ENCODE measurements at regions not wholly inside any gene's neighbourhood (a gene's known extent, or its start where the extent isn't known, plus 50 kb on each side); places are given as distances from the start of the nearest gene placed in this dataset.

DNA sequence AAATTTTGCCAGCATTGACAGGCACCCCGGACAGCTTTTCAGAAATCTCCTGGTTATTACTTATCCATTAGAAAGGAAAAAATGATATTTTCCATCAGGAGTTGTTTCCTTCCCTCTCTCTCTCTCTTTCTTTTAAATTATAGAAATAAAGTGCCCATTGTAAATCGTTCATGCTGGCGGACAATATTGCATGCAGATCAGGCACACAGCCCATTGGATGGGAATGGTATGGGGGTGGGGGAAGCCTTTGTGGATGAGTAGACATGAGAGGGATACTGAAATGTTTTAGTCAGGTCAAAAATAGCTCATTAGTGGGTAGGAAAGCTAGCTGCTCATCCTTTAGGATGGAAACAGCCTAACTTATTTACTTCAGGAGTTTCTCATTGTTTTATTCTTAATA lies 764.9 kb upstream of the MMS22L start:
- H3K9me3 Mint-ChIP-seq (ENCODE audit: unreplicated experiment), result no peaks in the 10 kb centered on the region
- TF ChIP-seq, protein P1, sequence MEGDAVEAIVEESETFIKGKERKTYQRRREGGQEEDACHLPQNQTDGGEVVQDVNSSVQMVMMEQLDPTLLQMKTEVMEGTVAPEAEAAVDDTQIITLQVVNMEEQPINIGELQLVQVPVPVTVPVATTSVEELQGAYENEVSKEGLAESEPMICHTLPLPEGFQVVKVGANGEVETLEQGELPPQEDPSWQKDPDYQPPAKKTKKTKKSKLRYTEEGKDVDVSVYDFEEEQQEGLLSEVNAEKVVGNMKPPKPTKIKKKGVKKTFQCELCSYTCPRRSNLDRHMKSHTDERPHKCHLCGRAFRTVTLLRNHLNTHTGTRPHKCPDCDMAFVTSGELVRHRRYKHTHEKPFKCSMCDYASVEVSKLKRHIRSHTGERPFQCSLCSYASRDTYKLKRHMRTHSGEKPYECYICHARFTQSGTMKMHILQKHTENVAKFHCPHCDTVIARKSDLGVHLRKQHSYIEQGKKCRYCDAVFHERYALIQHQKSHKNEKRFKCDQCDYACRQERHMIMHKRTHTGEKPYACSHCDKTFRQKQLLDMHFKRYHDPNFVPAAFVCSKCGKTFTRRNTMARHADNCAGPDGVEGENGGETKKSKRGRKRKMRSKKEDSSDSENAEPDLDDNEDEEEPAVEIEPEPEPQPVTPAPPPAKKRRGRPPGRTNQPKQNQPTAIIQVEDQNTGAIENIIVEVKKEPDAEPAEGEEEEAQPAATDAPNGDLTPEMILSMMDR (IDR thresholded peaks at IDR 0.05; ENCODE audit: insufficient read depth, low read depth, low read length), result no peak
- no peak for TF ChIP-seq EZH2 (IDR thresholded peaks at IDR 0.05; ENCODE audit: insufficient read depth, low read length)
- Histone ChIP-seq H3K4me3 (ENCODE audit: insufficient read depth, low read depth, low read length) (no peak overlapping the region), H3K9ac (ENCODE audit: low read length) (no peak overlapping the region), H2AFZ (ENCODE audit: low read depth, low read length) (no peak overlapping the region), H3K36me3 (ENCODE audit: insufficient read depth, low read length) (no peaks in the 10 kb centered on the region), H3K27ac (ENCODE audit: low read depth, low read length) (no peak overlapping the region), H3K4me2 (ENCODE audit: low read length) (no peak overlapping the region), H3K27me3 (ENCODE audit: insufficient read depth, low read length) (no peaks in the 10 kb centered on the region), H4K20me1 (ENCODE audit: insufficient read depth, low read length) (no peaks in the 10 kb centered on the region), H3K4me1 (ENCODE audit: insufficient read depth, low read length) (no peaks in the 10 kb centered on the region), H3K79me2 (ENCODE audit: insufficient read depth, low read length) (no peaks in the 10 kb centered on the region), H3K9me3 (ENCODE audit: insufficient read depth, low read depth, low read length) (no peaks in the 10 kb centered on the region)
- no peak overlapping the region for H3K27ac Mint-ChIP-seq (ENCODE audit: unreplicated experiment)
- FAIRE-seq (no peak), DNase-seq (ENCODE audit: low read depth) (no peak)
- no peak overlapping the region for H3K4me3 Mint-ChIP-seq (ENCODE audit: unreplicated experiment)
- no peaks in the 10 kb centered on the region for H3K4me1 Mint-ChIP-seq (ENCODE audit: low read depth, unreplicated experiment)
- peaks cover 2% of the 10 kb centered on the region for H3K27me3 Mint-ChIP-seq (ENCODE audit: low read depth, unreplicated experiment)
- H3K36me3 Mint-ChIP-seq (ENCODE audit: low read depth, unreplicated experiment), result no peaks in the 10 kb centered on the region

DNA sequence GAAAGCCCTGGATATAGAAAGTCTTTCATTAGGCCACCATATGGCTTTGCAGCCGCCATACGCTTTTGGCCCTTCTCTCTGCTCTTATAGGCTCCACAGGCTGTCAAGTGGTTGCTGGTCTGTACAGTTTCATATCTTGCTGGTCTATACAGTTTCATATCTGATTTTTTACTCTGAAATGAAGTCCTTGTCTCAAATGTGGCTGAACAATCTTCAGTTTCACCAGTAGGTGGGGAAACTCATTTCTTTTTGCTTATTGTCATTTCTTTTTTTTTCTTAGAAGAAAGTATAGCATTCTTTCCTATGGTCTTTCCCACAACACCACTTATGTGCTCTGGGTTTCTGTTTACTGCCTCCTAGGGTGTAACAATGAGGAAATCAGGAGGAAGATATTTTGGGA lies 771.4 kb upstream of the MMS22L start:
- no peaks in the 10 kb centered on the region for H3K9me3 ChIP-seq (ENCODE audit: insufficient read depth, low read depth, low read length)
- no peaks in the 10 kb centered on the region for H3K36me3 Mint-ChIP-seq (ENCODE audit: low read depth, unreplicated experiment)
- no peaks in the 10 kb centered on the region for H3K36me3 ChIP-seq (ENCODE audit: insufficient read depth, low read length)
- no peak overlapping the region for H3K4me2 ChIP-seq (ENCODE audit: low read length)
- H3K27ac ChIP-seq (ENCODE audit: low read depth, low read length), result no peak overlapping the region
- H3K4me3 Mint-ChIP-seq (ENCODE audit: unreplicated experiment), result no peak overlapping the region
- no peak overlapping the region for H3K9ac ChIP-seq (ENCODE audit: low read length)
- H4K20me1 ChIP-seq (ENCODE audit: insufficient read depth, low read length), result no peaks in the 10 kb centered on the region
- no peak overlapping the region for H3K27ac Mint-ChIP-seq (ENCODE audit: unreplicated experiment)
- no peak for TF ChIP-seq EZH2 (IDR thresholded peaks at IDR 0.05; ENCODE audit: insufficient read depth, low read length)
- TF ChIP-seq, protein P1 (IDR thresholded peaks at IDR 0.05; ENCODE audit: insufficient read depth, low read depth, low read length), result peak; percentile 46
- no peaks in the 10 kb centered on the region for H3K9me3 Mint-ChIP-seq (ENCODE audit: unreplicated experiment)
- no peaks in the 10 kb centered on the region for H3K79me2 ChIP-seq (ENCODE audit: insufficient read depth, low read length)
- DNase-seq (ENCODE audit: low read depth), result peak; percentile 22
- no peak overlapping the region for H2AFZ ChIP-seq (ENCODE audit: low read depth, low read length)
- no peaks in the 10 kb centered on the region for H3K4me1 Mint-ChIP-seq (ENCODE audit: low read depth, unreplicated experiment)
- H3K27me3 Mint-ChIP-seq (ENCODE audit: low read depth, unreplicated experiment), result no peaks in the 10 kb centered on the region
- no peaks in the 10 kb centered on the region for H3K27me3 ChIP-seq (ENCODE audit: insufficient read depth, low read length)
- no peak for FAIRE-seq
- H3K4me3 ChIP-seq (ENCODE audit: insufficient read depth, low read depth, low read length), result no peak overlapping the region
- no peaks in the 10 kb centered on the region for H3K4me1 ChIP-seq (ENCODE audit: insufficient read depth, low read length)

DNA sequence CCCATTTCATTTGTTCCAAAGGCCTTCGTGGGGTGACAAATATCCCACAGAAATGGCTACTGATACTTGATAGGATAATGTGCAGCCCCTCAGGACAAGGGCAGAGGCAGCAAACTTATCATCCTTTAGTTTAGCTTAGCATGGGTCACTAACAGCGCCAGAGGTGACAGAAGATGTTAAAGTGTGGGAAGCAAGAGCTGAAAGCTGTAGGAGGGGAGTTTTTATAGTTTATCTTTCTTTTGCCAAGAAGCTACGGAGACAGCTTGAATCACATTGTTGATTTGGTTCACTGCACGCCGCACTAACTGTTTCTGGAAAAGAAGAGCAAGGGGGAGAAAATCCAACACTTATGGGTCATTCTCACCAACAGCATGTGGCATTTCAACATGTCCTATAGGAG lies 773.9 kb upstream of the MMS22L start:
- peak; percentile 32 for DNase-seq (ENCODE audit: low read depth)
- Histone ChIP-seq H2AFZ (ENCODE audit: low read depth, low read length) (no peak overlapping the region), H3K4me1 (ENCODE audit: insufficient read depth, low read length) (no peaks in the 10 kb centered on the region), H3K9ac (ENCODE audit: low read length) (no peak overlapping the region), H4K20me1 (ENCODE audit: insufficient read depth, low read length) (no peaks in the 10 kb centered on the region), H3K4me3 (ENCODE audit: insufficient read depth, low read depth, low read length) (no peak overlapping the region), H3K27ac (ENCODE audit: low read depth, low read length) (no peak overlapping the region), H3K27me3 (ENCODE audit: insufficient read depth, low read length) (no peaks in the 10 kb centered on the region), H3K9me3 (ENCODE audit: insufficient read depth, low read depth, low read length) (no peaks in the 10 kb centered on the region), H3K4me2 (ENCODE audit: low read length) (no peak overlapping the region), H3K36me3 (ENCODE audit: insufficient read depth, low read length) (no peaks in the 10 kb centered on the region), H3K79me2 (ENCODE audit: insufficient read depth, low read length) (no peaks in the 10 kb centered on the region)
- H3K9me3 Mint-ChIP-seq (ENCODE audit: unreplicated experiment), result peaks cover under 1% of the 10 kb centered on the region
- H3K4me3 Mint-ChIP-seq (ENCODE audit: unreplicated experiment), result no peak overlapping the region
- H3K36me3 Mint-ChIP-seq (ENCODE audit: low read depth, unreplicated experiment), result no peaks in the 10 kb centered on the region
- H3K4me1 Mint-ChIP-seq (ENCODE audit: low read depth, unreplicated experiment), result no peaks in the 10 kb centered on the region
- no peaks in the 10 kb centered on the region for H3K27me3 Mint-ChIP-seq (ENCODE audit: low read depth, unreplicated experiment)
- no peak for FAIRE-seq
- TF ChIP-seq, protein P1 (IDR thresholded peaks at IDR 0.05; ENCODE audit: insufficient read depth, low read depth, low read length), result no peak
- TF ChIP-seq EZH2 (IDR thresholded peaks at IDR 0.05; ENCODE audit: insufficient read depth, low read length), result no peak
- no peak overlapping the region for H3K27ac Mint-ChIP-seq (ENCODE audit: unreplicated experiment)
